ENCODE measurements at regions not wholly inside any gene's neighbourhood (a gene's known extent, or its start where the extent isn't known, plus 50 kb on each side); places are given as distances from the start of the nearest gene placed in this dataset.

- Histone ChIP-seq H4K20me1 (ENCODE audit: insufficient read depth, low read length) (no peaks in the 10 kb centered on the region), H3K9ac (ENCODE audit: low read length) (no peak overlapping the region), H3K9me3 (replicated peaks; ENCODE audit: insufficient read depth, low read length) (no peaks in the 10 kb centered on the region), H3K27me3 (replicated peaks; ENCODE audit: insufficient read depth, low read length) (no peaks in the 10 kb centered on the region), H3K36me3 (replicated peaks; ENCODE audit: insufficient read depth, low read length) (no peaks in the 10 kb centered on the region), H2AFZ (ENCODE audit: low read length) (no peak overlapping the region), H3K9me2 (replicated peaks; ENCODE audit: insufficient read depth, low read length) (no peaks in the 10 kb centered on the region), H3K4me2 (ENCODE audit: low read depth, low read length) (no peak overlapping the region), H3K4me1 (ENCODE audit: low read length) (no peaks in the 10 kb centered on the region), H3K79me2 (ENCODE audit: low read length) (no peaks in the 10 kb centered on the region), H3K27ac (ENCODE audit: low read length) (no peak overlapping the region), H3F3A (ENCODE audit: insufficient read depth, low read length) (no peaks in the 10 kb centered on the region), H3K4me3 (ENCODE audit: low read length) (no peak overlapping the region)
- TF ChIP-seq EZH2 (optimal IDR thresholded peaks at IDR 0.05; ENCODE audit: low read depth, low read length) (no peak), EZH2phosphoT487 (IDR thresholded peaks at IDR 0.05; ENCODE audit: low read length) (no peak)
- TF ChIP-seq, protein P1, sequence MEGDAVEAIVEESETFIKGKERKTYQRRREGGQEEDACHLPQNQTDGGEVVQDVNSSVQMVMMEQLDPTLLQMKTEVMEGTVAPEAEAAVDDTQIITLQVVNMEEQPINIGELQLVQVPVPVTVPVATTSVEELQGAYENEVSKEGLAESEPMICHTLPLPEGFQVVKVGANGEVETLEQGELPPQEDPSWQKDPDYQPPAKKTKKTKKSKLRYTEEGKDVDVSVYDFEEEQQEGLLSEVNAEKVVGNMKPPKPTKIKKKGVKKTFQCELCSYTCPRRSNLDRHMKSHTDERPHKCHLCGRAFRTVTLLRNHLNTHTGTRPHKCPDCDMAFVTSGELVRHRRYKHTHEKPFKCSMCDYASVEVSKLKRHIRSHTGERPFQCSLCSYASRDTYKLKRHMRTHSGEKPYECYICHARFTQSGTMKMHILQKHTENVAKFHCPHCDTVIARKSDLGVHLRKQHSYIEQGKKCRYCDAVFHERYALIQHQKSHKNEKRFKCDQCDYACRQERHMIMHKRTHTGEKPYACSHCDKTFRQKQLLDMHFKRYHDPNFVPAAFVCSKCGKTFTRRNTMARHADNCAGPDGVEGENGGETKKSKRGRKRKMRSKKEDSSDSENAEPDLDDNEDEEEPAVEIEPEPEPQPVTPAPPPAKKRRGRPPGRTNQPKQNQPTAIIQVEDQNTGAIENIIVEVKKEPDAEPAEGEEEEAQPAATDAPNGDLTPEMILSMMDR (IDR thresholded peaks at IDR 0.05; ENCODE audit: low read length): no peak
- no peak for DNase-seq
Observed at GRCh38 chr6:147063469-147064031, 140.7 kb upstream of the STXBP5 start.

DNA sequence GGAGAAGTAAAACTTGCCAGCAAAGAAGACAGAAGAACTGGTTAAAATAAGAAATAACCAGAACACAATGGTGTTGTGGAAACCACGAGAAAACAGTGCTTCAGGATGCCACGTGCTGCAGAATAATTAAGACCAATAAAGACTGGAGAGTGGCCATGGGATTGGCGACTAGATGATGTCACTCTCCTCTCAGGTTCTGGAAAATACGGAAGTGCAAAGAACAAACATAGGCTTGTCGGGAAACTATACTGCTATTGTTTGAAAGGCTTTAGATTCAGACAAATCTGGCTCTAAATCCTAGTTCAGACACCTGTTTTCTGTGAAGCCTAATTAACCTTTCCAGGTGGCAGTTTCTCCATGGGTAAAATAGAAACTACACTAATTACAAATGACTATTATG lies 138.4 kb upstream of the STXBP5 start:
- Histone ChIP-seq H3K4me3 (ENCODE audit: low read length) (no peak overlapping the region), H4K20me1 (ENCODE audit: insufficient read depth, low read length) (no peaks in the 10 kb centered on the region), H3F3A (ENCODE audit: insufficient read depth, low read length) (no peaks in the 10 kb centered on the region), H2AFZ (ENCODE audit: low read length) (no peak overlapping the region), H3K36me3 (replicated peaks; ENCODE audit: insufficient read depth, low read length) (no peaks in the 10 kb centered on the region), H3K9me2 (replicated peaks; ENCODE audit: insufficient read depth, low read length) (no peaks in the 10 kb centered on the region), H3K9ac (ENCODE audit: low read length) (no peak overlapping the region), H3K27ac (ENCODE audit: low read length) (no peak overlapping the region), H3K27me3 (replicated peaks; ENCODE audit: insufficient read depth, low read length) (no peaks in the 10 kb centered on the region), H3K9me3 (replicated peaks; ENCODE audit: insufficient read depth, low read length) (no peaks in the 10 kb centered on the region), H3K79me2 (ENCODE audit: low read length) (no peaks in the 10 kb centered on the region), H3K4me2 (ENCODE audit: low read depth, low read length) (no peak overlapping the region), H3K4me1 (ENCODE audit: low read length) (no peaks in the 10 kb centered on the region)
- no peak for DNase-seq
- TF ChIP-seq EZH2phosphoT487 (IDR thresholded peaks at IDR 0.05; ENCODE audit: low read length) (no peak), EZH2 (optimal IDR thresholded peaks at IDR 0.05; ENCODE audit: low read depth, low read length) (no peak)
- TF ChIP-seq, protein P1 (IDR thresholded peaks at IDR 0.05; ENCODE audit: low read length): no peak

DNA sequence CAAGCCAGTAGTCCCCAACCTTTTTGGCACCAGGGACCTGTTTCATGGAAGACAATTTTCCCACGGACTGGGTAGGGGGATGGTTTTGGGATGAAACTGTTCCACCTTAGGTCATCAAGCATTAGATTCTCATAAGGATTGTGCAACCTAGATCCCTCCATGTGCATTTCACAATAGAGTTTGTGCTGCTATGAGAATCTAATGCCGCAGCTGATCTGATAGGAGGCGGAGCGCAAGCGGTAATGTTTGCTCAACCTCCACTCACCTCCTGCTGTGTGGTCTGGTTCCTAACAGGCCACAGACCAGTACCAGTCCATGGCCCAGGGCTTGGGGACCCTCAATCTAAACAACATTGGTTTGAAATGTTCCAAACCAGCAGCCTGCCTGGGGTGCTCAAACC lies 137.0 kb upstream of the STXBP5 start:
- TF ChIP-seq, protein P1 (IDR thresholded peaks at IDR 0.05; ENCODE audit: low read length): no peak
- TF ChIP-seq EZH2phosphoT487 (IDR thresholded peaks at IDR 0.05; ENCODE audit: low read length) (no peak), EZH2 (optimal IDR thresholded peaks at IDR 0.05; ENCODE audit: low read depth, low read length) (no peak)
- no peaks in the 10 kb centered on the region for H3K9me2 ChIP-seq (replicated peaks; ENCODE audit: insufficient read depth, low read length)
- H4K20me1 ChIP-seq (ENCODE audit: insufficient read depth, low read length): no peaks in the 10 kb centered on the region
- no peak overlapping the region for H2AFZ ChIP-seq (ENCODE audit: low read length)
- no peaks in the 10 kb centered on the region for H3K9me3 ChIP-seq (replicated peaks; ENCODE audit: insufficient read depth, low read length)
- H3K4me3 ChIP-seq (ENCODE audit: low read length): no peak overlapping the region
- H3K36me3 ChIP-seq (replicated peaks; ENCODE audit: insufficient read depth, low read length): no peaks in the 10 kb centered on the region
- H3K27ac ChIP-seq (ENCODE audit: low read length): no peak overlapping the region
- no peak for DNase-seq
- no peaks in the 10 kb centered on the region for H3K27me3 ChIP-seq (replicated peaks; ENCODE audit: insufficient read depth, low read length)
- no peak overlapping the region for H3K9ac ChIP-seq (ENCODE audit: low read length)
- no peaks in the 10 kb centered on the region for H3K4me1 ChIP-seq (ENCODE audit: low read length)
- no peaks in the 10 kb centered on the region for H3K79me2 ChIP-seq (ENCODE audit: low read length)
- no peak overlapping the region for H3K4me2 ChIP-seq (ENCODE audit: low read depth, low read length)
- H3F3A ChIP-seq (ENCODE audit: insufficient read depth, low read length): no peaks in the 10 kb centered on the region

All from MM.1S (cell line).